Activated effector memory CD4-positive, alpha-beta T cell treated with Interleukin-2 at 50 U/mL for 16 hours (primary cell): ENCODE measurements at regions not wholly inside any gene's neighbourhood (a gene's known extent, or its start where the extent isn't known, plus 50 kb on each side); places are given as distances from the start of the nearest gene placed in this dataset.

ENCODE experiments used
- DNase-seq: peaks from one replicate; pipeline ENCODE4 v3.0.0-alpha.2; 2020

GRCh38 chr7:68266004-68266579, 1269.5 kb downstream of the TYW1 start:
- DNase-seq = no peak

GRCh38 chr7:68267486-68267885, 1270.9 kb downstream of the TYW1 start:
- no peak for DNase-seq

- no peak for DNase-seq
These were observed 1272.8 kb downstream of the TYW1 start for GRCh38 chr7:68269405-68269804.

GRCh38 chr7:68272507-68272906, 1275.9 kb downstream of the TYW1 start:
- no peak for DNase-seq

- DNase-seq = no peak
These were observed 1280.1 kb downstream of the TYW1 start for GRCh38 chr7:68276725-68277124.

- no peak for DNase-seq
These were observed 1283.3 kb downstream of the TYW1 start for GRCh38 chr7:68279827-68280400.

- DNase-seq = no peak
These were observed 1284.3 kb downstream of the TYW1 start for GRCh38 chr7:68280931-68281330.

GRCh38 chr7:68288144-68288593, 1291.5 kb downstream of the TYW1 start:
- no peak for DNase-seq

GRCh38 chr7:68291710-68292109, 1295.1 kb downstream of the TYW1 start:
- DNase-seq = no peak

GRCh38 chr7:68295386-68295785, 1298.8 kb downstream of the TYW1 start:
- DNase-seq = no peak

GRCh38 chr7:68304536-68304935, 1293.7 kb upstream of the AUTS2 start:
- no peak for DNase-seq

- DNase-seq = no peak
These were observed 1291.6 kb upstream of the AUTS2 start for GRCh38 chr7:68306692-68307107.

- DNase-seq = no peak
These were observed 1289.0 kb upstream of the AUTS2 start for GRCh38 chr7:68309271-68309670.

GRCh38 chr7:68309806-68310205, 1288.5 kb upstream of the AUTS2 start:
- DNase-seq = no peak

GRCh38 chr7:68311958-68312357, 1286.3 kb upstream of the AUTS2 start:
- no peak for DNase-seq

- no peak for DNase-seq
These were observed 1284.5 kb upstream of the AUTS2 start for GRCh38 chr7:68313806-68314205.

GRCh38 chr7:68314208-68314607, 1284.1 kb upstream of the AUTS2 start:
- DNase-seq = no peak

GRCh38 chr7:68317476-68317875, 1280.8 kb upstream of the AUTS2 start:
- no peak for DNase-seq

- DNase-seq = no peak
These were observed 1279.2 kb upstream of the AUTS2 start for GRCh38 chr7:68319061-68319460.

- DNase-seq = no peak
These were observed 1277.1 kb upstream of the AUTS2 start for GRCh38 chr7:68321076-68321639.

GRCh38 chr7:68321776-68322496, 1276.3 kb upstream of the AUTS2 start:
- DNase-seq = no peak

GRCh38 chr7:68324621-68325020, 1273.7 kb upstream of the AUTS2 start:
- DNase-seq = no peak

GRCh38 chr7:68334216-68334615, 1264.1 kb upstream of the AUTS2 start:
- no peak for DNase-seq

- no peak for DNase-seq
These were observed 1263.5 kb upstream of the AUTS2 start for GRCh38 chr7:68334636-68335272.
